Spleen (tissue), 7 donors: ENCODE measurements at regions not wholly inside any gene's neighbourhood (a gene's known extent, or its start where the extent isn't known, plus 50 kb on each side); places are given as distances from the start of the nearest gene placed in this dataset.
"Not testable (repeated sequence)": the region's sequence is repeated elsewhere in the genome, so short reads cannot be mapped to it uniquely, and the experiment has no call there.

Experiments
- CTCF ChIP-seq, 11 experiments: fragments of 200-600 bp in 7 of 11; fragments of 450-650 bp in 4 of 11; sonication (generic) in 4 of 11; IDR thresholded peaks in 8 of 11; conservative IDR thresholded peaks in 3 of 11; 1 replicate in 7 of 11; 2 replicates in 4 of 11; pipeline versions ENCODE4 v1.4.0 to v1.8.0; 2016 to 2021; ENCODE audit warnings: antibody characterized with exemption in 11 of 11, inconsistent platforms in 4 of 11, mild to moderate bottlenecking in 1 of 11
- POLR2AphosphoS5 ChIP-seq, 3 donors: sonication (generic); formaldehyde crosslinking; IDR thresholded peaks; one replicate each; pipeline ENCODE4 v1.5.1; 2017; ENCODE audit warnings: antibody characterized with exemption in 3 of 3
- donor health status: DM: no; HTN: no; CAD: no; lungs with moderate emphysema.
- donor health status: DM: no; HTN: no; CAD: no.
- donor health status: DM: no; HTN: no; CAD: no.

DNA sequence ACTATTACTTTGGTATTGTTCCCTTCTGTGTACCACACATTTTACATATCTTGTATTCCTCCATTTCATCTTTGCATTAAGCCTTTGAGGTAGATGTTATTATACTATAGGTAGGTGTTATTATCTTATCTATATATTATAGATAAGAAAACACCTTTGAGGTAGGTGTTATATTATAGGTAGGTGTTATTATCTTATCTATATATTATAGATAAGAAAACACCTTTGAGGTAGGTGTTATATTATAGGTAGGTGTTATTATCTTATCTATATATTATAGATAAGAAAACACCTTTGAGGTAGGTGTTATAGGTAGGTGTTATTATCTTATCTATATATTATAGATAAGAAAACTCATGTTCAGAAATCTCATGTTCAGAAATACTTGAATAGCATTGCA is 187.0 kb upstream of the USP15 start:
- TF ChIP-seq POLR2AphosphoS5 (IDR thresholded peaks at IDR 0.05); CTCF (IDR thresholded peaks at IDR 0.05 in 8 of 11, conservative IDR thresholded peaks at IDR 0.05 in 3 of 11): not testable (repeated sequence)
